ENCODE measurements at regions not wholly inside any gene's neighbourhood (a gene's known extent, or its start where the extent isn't known, plus 50 kb on each side); places are given as distances from the start of the nearest gene placed in this dataset.

DNA sequence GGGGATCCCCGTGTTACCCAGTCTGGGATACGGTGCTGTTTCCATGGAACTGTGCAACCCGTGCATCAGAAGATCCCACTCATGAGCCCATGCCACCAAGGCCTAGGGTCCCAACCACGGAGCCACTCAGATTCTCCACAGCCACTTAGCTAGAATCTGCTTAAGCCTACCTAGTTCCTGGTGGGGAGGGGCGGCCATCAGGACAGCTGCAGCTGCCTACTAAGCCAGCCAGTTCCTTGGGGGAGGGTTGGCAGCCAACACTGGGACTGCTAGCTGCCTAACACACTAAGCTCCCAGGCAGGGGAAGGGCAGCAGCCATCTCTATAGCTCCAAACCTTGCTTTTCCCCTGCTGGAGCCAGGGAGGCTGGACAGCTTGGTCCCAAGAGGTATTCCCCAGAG lies 549.2 kb upstream of the BRINP3 start:
- TF ChIP-seq POLR2A (IDR thresholded peaks at IDR 0.05) = no peak
- TF ChIP-seq, protein P1, sequence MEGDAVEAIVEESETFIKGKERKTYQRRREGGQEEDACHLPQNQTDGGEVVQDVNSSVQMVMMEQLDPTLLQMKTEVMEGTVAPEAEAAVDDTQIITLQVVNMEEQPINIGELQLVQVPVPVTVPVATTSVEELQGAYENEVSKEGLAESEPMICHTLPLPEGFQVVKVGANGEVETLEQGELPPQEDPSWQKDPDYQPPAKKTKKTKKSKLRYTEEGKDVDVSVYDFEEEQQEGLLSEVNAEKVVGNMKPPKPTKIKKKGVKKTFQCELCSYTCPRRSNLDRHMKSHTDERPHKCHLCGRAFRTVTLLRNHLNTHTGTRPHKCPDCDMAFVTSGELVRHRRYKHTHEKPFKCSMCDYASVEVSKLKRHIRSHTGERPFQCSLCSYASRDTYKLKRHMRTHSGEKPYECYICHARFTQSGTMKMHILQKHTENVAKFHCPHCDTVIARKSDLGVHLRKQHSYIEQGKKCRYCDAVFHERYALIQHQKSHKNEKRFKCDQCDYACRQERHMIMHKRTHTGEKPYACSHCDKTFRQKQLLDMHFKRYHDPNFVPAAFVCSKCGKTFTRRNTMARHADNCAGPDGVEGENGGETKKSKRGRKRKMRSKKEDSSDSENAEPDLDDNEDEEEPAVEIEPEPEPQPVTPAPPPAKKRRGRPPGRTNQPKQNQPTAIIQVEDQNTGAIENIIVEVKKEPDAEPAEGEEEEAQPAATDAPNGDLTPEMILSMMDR (IDR thresholded peaks at IDR 0.05) = no peak
